ENCODE measurements at regions not wholly inside any gene's neighbourhood (a gene's known extent, or its start where the extent isn't known, plus 50 kb on each side); places are given as distances from the start of the nearest gene placed in this dataset.
"Not testable (repeated sequence)": the region's sequence is repeated elsewhere in the genome, so short reads cannot be mapped to it uniquely, and the experiment has no call there.

GRCh38 chrX:77088233-77088632 lies 359.0 kb upstream of the FGF16 start:
- H3K36me3 ChIP-seq, result no peaks in the 10 kb centered on the region
- no peaks in the 10 kb centered on the region for H3K4me1 ChIP-seq
- no peaks in the 10 kb centered on the region for H3K9me3 ChIP-seq
- no peak overlapping the region for H3K27ac ChIP-seq
- H3K27me3 ChIP-seq, result no peaks in the 10 kb centered on the region
- no peak for DNase-seq (ENCODE audit: low spot score in 2 of 2)
- H3K4me3 ChIP-seq, result no peak overlapping the region
- WGBS, result 15% methylated on average over 1 of the region's 1 CpG
- no peak for TF ChIP-seq CTCF (IDR thresholded peaks at IDR 0.05)
- no peak for TF ChIP-seq EP300 (IDR thresholded peaks at IDR 0.05)
- TF ChIP-seq POLR2AphosphoS5 (IDR thresholded peaks at IDR 0.05), result no peak
- TF ChIP-seq POLR2A (IDR thresholded peaks at IDR 0.05), result no peak

- no peak overlapping the region for H3K4me3 ChIP-seq
- no peaks in the 10 kb centered on the region for H3K27me3 ChIP-seq
- WGBS, result 82% methylated on average over 1 of the region's 1 CpG
- no peak overlapping the region for H3K27ac ChIP-seq
- TF ChIP-seq EP300 (IDR thresholded peaks at IDR 0.05) (no peak), CTCF (IDR thresholded peaks at IDR 0.05) (no peak), POLR2AphosphoS5 (IDR thresholded peaks at IDR 0.05) (no peak), POLR2A (IDR thresholded peaks at IDR 0.05) (no peak)
- no peaks in the 10 kb centered on the region for H3K36me3 ChIP-seq
- H3K9me3 ChIP-seq, result no peaks in the 10 kb centered on the region
- DNase-seq (ENCODE audit: low spot score in 2 of 2), result no peak
- no peaks in the 10 kb centered on the region for H3K4me1 ChIP-seq
These were observed 332.7 kb upstream of the FGF16 start for GRCh38 chrX:77114501-77114900.

GRCh38 chrX:77118686-77119085 lies 328.5 kb upstream of the FGF16 start:
- H3K4me3 ChIP-seq, result no peak overlapping the region
- H3K4me1 ChIP-seq, result no peaks in the 10 kb centered on the region
- WGBS, result 50% methylated on average over 2 of the region's 2 CpGs
- no peak overlapping the region for H3K27ac ChIP-seq
- no peak for DNase-seq (ENCODE audit: low spot score in 2 of 2)
- no peaks in the 10 kb centered on the region for H3K36me3 ChIP-seq
- H3K9me3 ChIP-seq, result no peaks in the 10 kb centered on the region
- no peaks in the 10 kb centered on the region for H3K27me3 ChIP-seq
- no peak for TF ChIP-seq EP300 (IDR thresholded peaks at IDR 0.05)
- TF ChIP-seq POLR2AphosphoS5 (IDR thresholded peaks at IDR 0.05), result no peak
- TF ChIP-seq POLR2A (IDR thresholded peaks at IDR 0.05), result no peak

GRCh38 chrX:77119706-77120105 lies 327.5 kb upstream of the FGF16 start:
- Histone ChIP-seq H3K36me3 (no peaks in the 10 kb centered on the region), H3K9me3 (no peaks in the 10 kb centered on the region), H3K27ac (no peak overlapping the region), H3K27me3 (no peaks in the 10 kb centered on the region), H3K4me3 (no peak overlapping the region), H3K4me1 (no peaks in the 10 kb centered on the region)
- DNase-seq (ENCODE audit: low spot score in 2 of 2), result no peak
- 67% methylated on average over 1 of the region's 1 CpG for WGBS
- TF ChIP-seq CTCF (IDR thresholded peaks at IDR 0.05), result no peak
- no peak for TF ChIP-seq EP300 (IDR thresholded peaks at IDR 0.05)
- TF ChIP-seq POLR2AphosphoS5 (IDR thresholded peaks at IDR 0.05), result no peak
- no peak for TF ChIP-seq POLR2A (IDR thresholded peaks at IDR 0.05)

- not testable (repeated sequence) for H3K9me3 ChIP-seq; DNase-seq (ENCODE audit: low spot score in 2 of 2); H3K36me3 ChIP-seq; H3K4me3 ChIP-seq; H3K4me1 ChIP-seq; H3K27me3 ChIP-seq; H3K27ac ChIP-seq
- 93% methylated on average over 5 of the region's 5 CpGs for WGBS
These were observed 323.3 kb upstream of the FGF16 start for GRCh38 chrX:77123917-77124316.

GRCh38 chrX:77127571-77127970 lies 319.6 kb upstream of the FGF16 start:
- not testable (repeated sequence) for H3K9me3 ChIP-seq; DNase-seq (ENCODE audit: low spot score in 2 of 2); H3K4me3 ChIP-seq; H3K27ac ChIP-seq; H3K27me3 ChIP-seq; H3K36me3 ChIP-seq; H3K4me1 ChIP-seq
- WGBS, result 35% methylated on average over 2 of the region's 2 CpGs

- no peak for DNase-seq (ENCODE audit: low spot score in 2 of 2)
- no peaks in the 10 kb centered on the region for H3K36me3 ChIP-seq
- no peak overlapping the region for H3K4me3 ChIP-seq
- H3K27ac ChIP-seq, result no peak overlapping the region
- TF ChIP-seq EP300 (IDR thresholded peaks at IDR 0.05), result no peak
- no peak for TF ChIP-seq CTCF (IDR thresholded peaks at IDR 0.05)
- no peak for TF ChIP-seq POLR2A (IDR thresholded peaks at IDR 0.05)
- TF ChIP-seq POLR2AphosphoS5 (IDR thresholded peaks at IDR 0.05), result no peak
- H3K27me3 ChIP-seq, result no peaks in the 10 kb centered on the region
- no peaks in the 10 kb centered on the region for H3K9me3 ChIP-seq
- WGBS, result 80% methylated on average over 4 of the region's 7 CpGs
- H3K4me1 ChIP-seq, result no peaks in the 10 kb centered on the region
These were observed 303.3 kb upstream of the FGF16 start for GRCh38 chrX:77143907-77144306.
